Hematopoietic multipotent progenitor cell treated with erythropoietin and hydrocortisone succinate and interleukin-3 and kit ligand, for 8 days (in vitro differentiated cells): ENCODE measurements at regions not wholly inside any gene's neighbourhood (a gene's known extent, or its start where the extent isn't known, plus 50 kb on each side); places are given as distances from the start of the nearest gene placed in this dataset.
A peak's percentile ranks its signal among the peaks of the same experiment; 100 is the strongest.

Experiments used
- DNase-seq: peaks from one replicate; pipeline ENCODE4 v3.0.0-alpha.2; 2015

DNA sequence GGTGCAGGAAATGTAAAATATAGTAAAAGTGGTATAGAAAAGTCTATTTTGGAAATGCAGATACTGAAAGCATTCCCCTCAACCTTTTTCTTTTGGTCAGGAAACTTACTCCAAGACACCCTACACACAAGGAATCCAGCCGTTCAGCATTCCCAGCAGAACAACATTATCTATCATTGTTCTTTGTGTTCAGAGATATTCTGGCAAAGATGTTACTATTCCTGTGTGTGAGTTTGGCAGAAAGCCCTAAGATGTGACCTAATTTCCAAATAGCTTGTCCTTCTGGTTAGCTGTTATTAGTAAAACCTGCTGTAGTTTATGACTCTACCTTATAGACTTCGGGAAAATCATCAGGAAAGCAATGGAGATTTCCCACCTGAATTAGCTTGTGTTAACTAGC lies 78.1 kb upstream of the PELI1 start:
- no peak for DNase-seq

DNA sequence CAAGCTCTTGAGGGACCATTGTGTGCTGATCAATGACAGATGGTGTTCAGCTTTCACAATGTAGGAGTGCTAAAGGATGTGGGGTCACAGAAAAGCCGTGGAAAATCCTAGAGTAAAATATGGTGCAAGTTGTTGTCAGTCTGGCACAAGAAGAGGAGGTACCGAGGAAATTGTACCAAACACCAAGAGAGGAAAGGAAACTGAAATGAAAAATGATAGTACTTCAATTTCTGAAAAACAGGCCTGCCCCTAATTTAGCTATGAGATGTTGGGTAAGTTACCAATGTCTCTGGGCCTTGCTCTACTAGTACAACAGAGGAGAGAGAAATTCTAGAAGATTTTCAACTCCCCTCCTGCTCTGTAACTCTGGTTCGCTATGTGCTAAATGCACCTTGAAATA lies 78.8 kb upstream of the PELI1 start:
- DNase-seq, result no peak

DNA sequence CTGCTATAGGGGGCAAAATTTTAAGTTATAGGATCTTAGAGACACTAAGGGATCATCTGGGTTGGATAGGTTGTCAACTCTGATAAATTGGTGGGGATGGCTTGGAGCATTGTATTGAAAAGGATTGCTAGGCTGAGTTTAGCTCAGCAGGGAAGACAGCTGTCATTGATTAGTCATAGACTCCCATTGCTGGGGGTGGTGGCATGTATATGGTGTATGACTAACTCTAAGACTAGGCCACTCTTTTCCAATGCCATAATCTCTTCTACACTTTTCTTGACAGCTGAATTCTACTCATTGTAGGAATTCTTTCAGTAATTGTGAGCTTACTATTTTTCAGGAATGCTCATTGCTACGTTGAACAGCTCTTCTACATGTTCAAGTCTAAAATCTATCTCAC lies 81.3 kb upstream of the PELI1 start:
- DNase-seq, result no peak

DNA sequence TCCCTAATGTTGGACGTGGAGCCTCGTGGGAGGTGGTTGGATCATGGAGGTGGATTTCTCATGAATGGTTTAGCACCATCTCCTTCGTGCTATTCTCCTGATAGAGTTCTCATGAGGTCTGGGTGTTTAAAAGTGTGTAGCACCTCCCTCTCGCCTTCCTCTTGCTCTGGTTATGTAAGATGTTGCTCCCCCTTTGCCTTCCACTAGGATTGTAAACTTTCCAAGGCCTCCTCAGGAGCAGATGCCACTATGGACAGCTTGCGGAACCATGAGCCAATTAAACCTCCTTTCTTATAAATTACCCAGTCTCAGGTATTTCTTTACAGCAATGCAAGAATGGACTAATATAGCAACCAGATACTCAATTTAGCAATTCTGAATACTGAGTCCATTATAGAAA lies 82.4 kb upstream of the PELI1 start:
- DNase-seq, result no peak

DNA sequence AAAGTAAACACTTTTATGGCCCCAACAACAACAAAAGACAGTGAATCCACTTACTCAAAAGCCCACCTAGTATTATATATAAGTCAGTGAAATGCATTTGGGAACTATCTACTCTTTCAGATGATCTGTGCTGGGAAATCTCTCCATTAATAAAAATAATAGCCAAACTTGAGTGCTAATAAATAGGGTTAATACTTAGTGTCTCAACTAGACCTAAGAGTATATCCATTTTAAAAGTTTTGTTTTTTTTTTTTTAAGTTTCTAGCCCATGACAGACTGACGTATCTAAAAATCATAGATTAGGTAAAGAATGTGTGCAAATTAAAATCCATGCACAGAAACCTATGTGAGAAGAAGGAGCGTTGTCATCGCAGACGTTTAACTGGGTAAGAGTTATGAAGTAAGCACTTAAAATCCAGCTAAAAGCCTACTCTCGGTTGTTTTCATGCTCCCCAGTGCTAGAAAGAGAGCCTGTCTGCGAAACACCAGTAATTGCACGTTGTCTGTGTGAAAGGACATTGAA lies 83.4 kb upstream of the PELI1 start:
- no peak for DNase-seq

DNA sequence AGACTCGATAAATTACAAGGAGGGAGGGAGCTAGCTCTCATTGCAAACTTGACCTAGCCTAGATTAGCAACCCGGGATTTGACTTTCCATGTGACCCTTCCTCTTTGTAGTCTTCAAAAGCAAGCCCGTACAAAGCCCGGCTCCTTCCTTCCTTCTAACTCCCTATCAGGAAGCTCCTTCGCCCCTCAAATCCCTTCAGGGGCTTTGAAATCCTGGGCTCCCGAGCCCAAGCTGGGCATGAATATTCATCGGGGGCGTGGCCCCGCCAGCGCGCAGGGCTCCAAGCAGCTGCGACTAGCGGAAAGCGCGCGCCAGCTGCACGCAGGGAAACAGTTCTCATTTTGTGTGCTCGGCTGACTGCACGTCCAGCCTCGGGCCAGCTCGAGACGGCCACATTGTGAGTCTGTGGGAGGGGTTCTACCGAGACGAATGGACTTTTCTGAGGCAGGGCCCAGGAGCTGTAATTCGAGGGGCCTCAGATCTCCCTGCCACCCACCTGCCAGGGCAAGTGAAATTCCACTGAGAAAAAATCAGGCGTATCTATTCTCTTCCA lies 84.0 kb upstream of the PELI1 start:
- DNase-seq, result peak; percentile 47

DNA sequence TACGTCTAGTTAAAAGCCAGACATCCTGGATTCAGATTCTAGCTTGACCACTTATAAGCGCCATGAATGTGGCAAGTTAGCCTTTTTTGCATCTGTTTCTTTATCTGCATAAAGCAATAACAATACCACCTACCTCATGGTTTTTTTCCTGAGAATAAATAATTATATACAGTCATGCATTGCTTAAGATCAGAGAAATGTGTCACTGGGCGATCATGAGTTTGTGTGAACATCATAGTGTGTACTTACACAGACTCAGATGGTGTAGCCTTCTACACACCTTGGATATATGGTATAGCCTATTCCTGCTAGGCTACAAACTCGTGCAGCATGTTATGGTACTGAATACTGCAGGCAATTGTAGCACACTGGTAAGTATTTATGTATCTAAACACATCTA lies 84.7 kb upstream of the PELI1 start:
- no peak for DNase-seq

DNA sequence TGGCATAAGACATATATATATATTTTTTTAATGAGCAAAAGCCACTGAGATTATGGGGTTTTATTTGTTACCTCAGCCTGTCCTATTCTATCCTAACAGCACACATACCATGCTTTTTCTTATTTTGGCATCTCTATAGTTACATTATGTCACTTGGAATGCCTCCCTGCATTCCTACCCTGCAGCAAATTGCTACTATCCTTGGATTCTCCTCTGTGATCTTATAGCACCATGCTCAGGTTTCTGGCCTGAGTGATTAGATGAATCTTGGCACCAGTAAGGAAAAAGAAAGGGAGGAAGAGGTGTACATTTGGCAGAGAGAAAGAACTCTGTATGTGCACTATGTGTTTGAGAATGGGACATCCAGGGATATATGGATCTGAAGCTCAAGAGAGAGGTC lies 86.3 kb upstream of the PELI1 start:
- no peak for DNase-seq

DNA sequence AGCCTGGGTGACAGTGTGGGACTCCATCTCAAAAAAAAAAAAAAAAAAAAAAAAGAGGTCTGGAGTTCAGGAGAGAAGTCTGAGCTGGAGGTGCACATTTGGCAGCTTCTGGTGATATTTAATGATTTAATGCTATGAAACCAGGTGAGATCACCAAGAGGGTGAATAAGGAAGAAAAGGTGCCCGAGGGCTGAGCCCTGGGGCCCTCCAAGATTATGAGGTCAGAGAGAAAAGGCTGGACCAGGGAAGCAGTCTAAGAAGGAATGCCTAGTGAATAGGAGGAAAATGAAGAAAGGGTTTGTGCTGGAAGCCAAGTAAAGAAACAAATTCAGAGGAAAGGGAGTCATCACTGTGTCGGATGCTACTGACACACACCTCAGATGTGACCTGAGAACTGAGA lies 88.0 kb upstream of the PELI1 start:
- no peak for DNase-seq

DNA sequence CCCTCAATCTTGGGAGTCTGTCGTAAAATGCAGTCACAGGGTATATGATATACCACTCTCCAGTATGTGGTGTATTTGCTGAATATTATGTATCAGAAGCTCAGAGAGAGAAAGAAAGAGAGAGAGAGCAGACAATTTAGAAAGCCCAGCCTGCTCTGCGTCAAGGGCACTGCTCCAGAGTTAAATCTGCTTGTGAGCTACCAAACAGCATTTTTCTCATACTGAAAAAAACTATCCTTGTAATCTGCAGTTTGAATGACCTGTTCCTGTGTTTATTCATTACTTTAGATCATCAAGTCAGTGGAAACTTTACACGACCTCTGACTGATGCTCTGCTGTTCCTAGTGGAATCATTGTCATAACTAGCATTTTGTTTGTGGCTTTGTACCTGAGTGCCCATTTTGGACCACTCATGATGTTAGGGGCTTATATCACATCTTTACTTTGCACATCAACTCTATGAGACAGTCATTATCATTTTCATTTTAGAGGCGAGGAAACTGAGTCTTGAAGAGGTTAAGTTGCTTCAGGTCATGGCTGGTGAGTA lies 89.2 kb upstream of the PELI1 start:
- no peak for DNase-seq

DNA sequence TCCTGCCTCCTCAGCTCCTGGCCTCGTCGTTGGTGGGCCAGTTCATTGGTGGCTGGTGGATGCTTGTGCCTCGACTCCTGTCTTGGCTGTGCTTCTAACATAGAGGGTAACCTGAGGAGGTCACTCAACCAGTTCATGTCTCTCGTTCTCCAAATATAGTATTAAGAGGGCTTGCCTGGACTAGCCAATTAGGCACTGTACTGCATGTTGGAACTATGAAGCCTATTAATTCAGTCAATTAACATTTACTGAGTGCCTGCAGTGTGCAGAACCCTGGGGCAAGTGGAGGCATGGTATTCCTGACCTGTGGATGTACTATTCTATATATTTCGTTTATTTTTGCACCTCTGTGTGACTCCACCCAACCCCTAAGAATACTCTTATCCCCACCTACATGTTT lies 89.9 kb upstream of the PELI1 start:
- DNase-seq, result no peak

DNA sequence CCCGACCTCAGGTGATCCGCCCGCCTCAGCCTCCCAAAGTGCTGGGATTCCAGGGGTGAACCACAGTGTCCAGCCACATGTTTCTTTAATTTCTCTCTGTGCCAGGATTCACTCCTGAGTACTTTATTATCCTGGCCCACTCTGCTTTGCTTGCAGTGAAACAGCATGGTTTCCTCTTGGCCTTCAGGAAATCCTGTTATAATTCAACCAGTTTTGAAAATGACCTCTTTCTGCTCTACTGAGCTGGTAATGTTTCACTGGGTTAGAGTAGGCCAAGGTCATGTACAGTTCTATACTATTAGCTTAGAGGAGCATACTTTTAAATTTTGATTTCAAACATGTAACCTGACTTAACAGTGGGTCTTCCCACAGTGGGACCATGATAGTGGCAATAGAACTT lies 90.6 kb upstream of the PELI1 start:
- DNase-seq, result no peak

DNA sequence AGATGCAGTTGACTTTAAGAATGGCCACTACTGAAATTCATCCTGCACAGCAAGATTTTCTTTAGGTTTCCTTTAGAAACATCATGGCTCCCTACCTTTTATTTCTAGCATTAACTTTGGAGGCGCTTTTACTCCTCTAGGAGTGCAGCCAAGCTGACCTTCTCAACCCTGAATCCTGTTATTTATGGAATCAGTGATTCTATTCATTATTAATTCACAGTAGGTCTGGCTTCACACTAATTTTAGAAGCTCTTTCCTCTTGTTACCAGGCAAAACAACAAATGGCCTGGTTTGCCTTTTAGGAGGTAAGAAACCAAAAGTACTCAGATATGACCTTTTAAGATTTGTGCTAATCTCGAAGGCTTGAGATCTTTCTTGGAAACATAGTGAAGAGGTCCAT lies 93.0 kb upstream of the PELI1 start:
- DNase-seq, result no peak

DNA sequence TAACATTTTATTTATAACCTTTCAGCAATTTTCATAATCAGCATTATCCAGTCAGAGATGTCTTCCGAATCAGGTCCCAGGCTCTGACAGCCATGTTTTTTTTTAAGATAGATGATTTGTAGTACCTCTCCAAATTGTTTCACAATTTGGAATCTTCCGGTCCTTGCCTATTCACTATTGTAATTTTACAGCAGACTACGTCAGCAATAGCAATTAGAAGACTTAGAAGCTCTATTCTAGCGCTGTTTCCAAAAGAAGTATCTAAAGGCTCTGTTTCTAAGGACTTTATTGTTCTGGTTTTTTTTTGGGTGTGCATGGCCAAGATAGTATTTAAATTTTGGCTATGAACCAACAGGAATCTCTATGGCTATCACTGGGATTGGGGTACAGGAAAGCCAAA lies 94.6 kb upstream of the PELI1 start:
- no peak for DNase-seq

DNA sequence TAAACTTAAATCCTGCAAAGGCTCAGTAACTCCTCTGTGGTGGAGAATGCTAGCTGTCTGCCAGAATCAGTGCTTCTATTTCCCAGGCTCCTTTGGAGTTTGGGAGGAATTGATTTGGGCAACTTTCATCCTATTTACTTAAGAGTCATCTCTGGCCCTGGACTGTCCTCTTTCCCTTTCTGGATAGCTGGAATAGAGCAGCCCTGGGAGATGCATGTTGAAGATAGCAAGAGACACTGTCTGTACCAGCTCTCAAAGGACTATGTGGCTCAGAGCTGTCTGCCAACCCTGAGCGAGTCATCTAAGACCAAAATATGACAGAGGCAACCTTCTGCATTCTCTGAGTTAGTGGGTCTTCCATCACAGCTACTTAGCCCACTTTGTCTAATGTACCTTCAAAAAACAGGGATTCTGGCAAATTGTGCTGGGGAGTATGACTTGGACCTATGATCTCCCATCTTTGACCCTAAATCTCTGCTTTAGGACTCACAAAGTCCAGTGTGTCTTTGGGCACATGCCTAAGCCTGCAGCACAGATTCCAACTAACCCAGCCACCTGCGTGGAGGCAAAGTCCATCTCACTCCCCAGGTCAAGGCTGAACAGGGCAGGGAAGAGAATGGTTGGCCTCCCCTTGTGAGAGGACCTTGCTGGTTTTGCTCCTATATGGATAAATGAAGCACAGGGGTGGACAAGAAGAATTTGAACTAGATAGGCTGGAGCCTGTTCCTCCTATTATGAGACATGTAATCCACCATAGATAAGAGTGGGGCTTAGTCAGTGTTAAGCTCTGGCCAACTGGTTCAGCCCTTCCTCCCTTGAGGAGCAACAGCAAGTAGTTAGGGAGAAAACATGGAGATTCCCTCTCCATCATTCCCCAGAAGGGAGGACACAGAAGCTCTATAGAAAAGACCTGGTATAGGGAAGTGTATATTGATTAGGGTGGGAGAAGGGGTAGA lies 99.1 kb upstream of the PELI1 start:
- no peak for DNase-seq

DNA sequence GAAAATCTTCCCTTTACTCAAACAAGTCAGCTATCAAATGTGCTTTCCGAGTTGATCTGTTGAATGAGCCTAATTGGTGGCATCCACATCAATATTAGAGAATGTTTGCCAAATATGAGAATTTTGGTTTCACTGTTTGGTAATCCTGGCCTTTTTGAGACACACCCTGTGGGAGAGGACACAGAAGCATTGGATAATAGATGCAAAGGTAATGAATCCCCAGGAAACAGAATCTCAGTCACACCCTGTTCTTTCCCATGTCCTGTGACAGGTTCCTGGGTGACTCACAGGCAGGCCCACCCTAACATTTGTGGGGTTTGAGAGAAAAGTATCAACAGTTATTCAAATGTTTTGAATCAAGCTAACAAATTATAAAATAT lies 99.8 kb upstream of the PELI1 start:
- no peak for DNase-seq

DNA sequence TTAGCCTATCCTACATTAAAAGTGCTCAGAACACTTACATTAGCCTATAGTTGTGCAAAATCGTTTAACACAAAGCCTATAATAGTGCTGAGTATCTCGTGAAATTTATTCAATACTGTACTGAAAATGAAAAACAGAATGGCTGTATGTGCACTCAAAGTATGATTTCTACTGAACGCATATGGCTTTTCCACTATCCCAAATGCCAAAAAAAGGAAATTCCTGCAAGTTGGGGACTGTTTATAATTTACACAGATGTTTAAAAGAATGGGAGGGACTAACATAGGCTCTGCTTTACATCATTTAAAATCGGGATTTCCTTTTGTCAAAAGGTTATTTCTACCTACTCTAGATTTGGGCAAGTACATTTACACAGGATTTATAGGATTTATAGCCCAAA lies 101.4 kb upstream of the PELI1 start:
- DNase-seq, result no peak

DNA sequence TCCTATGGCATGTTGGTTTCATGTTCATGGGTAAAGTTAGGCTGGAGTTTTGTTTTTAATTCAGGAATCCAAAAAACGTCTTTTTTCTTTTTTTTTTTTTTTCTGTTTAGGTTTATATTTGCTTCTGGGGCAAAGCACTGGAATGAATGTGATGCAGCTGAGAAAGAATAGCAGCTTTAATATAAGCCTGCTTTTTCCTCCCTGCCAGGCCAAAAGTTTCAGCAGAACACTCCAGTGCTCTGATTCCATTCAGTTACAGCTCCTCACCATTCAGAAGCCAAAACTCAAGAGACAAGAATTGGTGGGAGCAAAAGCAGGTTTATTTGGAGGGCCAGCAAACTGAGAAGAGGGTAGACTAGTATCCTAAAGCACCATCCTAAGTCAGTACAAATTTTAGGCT lies 102.7 kb upstream of the PELI1 start:
- DNase-seq, result no peak

DNA sequence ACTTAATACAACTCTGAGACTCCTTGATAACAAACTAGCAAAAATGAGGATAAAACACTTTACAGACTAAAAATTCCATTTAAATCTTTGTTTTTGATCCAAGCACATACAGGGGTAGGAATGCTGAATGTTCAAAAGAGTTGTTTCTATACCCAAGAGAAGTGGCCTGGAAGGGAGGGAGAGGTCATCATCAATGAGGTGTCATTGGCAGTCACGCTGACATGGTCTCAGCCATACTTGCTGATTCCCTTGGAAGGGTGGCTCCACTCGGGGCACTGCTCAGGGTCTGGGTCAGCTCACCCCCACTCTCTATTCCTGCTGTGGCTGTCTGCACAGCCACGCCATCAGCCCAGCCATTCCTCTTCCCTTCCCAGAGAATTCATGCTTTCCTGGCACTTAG lies 105.2 kb upstream of the PELI1 start:
- no peak for DNase-seq

DNA sequence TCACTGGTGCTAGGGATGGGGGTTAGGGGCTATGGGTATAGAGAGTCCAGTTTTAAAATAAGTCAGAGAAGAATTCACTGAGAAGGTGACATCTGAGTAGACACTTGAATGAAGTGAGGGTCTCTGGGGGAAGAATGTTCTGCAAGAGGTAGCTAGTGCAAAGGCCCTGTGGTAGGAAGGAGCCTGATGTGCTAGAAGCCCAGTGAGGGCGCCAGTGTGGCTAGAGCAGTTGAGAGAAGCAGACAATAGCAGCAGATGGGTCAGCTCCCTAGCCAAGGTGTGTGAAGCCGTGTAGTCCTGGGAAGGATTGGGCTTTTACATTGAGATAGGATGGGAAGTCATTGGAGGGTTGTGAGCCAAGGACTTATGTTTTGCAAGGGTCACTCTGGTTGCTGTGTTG lies 105.8 kb upstream of the PELI1 start:
- no peak for DNase-seq

DNA sequence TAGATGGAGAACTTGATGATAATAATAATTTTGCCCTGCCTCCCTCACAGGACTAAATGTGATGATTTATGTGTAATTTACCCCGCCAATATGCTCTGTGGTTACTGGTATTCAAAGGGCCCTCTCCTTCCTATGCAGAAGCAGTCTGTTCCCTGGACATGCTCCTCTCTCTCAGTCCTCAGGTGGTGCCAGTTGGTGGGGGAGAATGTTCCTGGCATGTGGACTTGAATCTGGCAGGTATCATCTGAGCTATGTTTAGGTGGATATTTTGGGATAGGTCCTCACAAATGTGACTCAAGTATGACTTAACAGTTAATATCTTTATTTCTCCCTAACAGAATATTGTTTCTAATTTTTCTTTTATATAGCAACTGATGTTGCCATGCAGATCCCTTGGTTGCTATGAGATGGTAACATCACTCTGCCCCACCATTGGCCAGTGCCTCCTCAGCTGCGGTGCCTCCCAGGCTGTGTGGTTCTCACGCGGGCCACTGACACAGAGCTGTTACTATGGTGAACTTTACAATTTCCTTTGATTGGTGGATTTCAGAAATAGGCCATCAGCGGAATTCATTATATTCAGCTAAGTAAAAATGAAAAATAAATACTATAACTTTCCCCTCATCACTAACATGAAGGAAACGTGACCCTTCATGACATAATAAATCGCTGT lies 106.7 kb upstream of the PELI1 start:
- DNase-seq, result no peak

DNA sequence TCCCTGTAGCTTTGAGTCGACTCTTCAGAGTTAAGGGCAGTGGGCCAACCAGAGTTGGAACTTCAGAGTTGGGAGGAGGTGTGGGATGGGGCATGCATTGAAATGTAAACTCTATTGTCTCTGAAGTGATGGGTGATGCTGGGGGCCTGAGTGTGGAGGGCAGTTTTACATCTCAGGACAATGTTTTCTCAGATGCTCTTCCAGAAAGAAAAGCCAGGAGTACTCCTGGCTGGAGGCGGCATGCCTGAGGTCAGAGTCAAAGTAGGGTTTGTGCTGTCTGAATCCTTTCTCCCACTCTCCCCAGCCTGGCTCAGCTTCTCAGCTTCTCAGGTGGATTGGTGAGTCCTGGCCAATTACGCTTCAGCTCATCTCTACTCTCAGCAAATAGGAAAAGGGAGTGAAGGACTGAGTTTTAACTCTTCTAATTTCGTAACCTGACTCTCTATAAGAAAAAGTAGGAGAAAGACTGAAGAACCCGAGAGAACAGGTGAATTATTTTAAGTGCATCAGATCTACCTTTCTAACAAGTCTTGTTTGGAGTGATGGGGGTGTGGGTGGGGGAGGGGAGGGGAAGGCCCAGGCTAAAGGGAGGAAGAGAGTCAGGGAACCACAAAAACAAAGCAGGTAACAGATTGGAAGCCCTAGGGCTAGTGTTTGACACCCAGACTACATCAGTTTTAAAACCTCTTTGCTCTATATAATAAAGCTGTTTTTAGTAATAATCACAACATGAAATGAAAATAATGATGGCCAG lies 107.5 kb upstream of the PELI1 start:
- no peak for DNase-seq
